Adrenal gland (tissue), 5 donors: ENCODE measurements at regions not wholly inside any gene's neighbourhood (a gene's known extent, or its start where the extent isn't known, plus 50 kb on each side); places are given as distances from the start of the nearest gene placed in this dataset.

Experiments used
- CTCF ChIP-seq, 6 experiments: fragments of 450-650 bp in 4 of 6; fragments of 200-600 bp in 2 of 6; sonication (generic) in 1 of 6; IDR thresholded peaks; 1 replicate in 5 of 6; 2 replicates in 1 of 6; pipeline versions ENCODE4 v1.5.1 to v1.8.0; 2016 to 2021; ENCODE audit warnings: antibody characterized with exemption in 6 of 6, mild to moderate bottlenecking in 2 of 6, moderate library complexity in 1 of 6
- POLR2A ChIP-seq, 2 donors: fragments of 450-650 bp; IDR thresholded peaks; one replicate each; pipeline ENCODE4 v1.6.1; 2017; ENCODE audit warnings: antibody characterized with exemption in 2 of 2, mild to moderate bottlenecking in 2 of 2, moderate library complexity in 1 of 2
- donor health status: DM: no; HTN: no; CAD: no.

- TF ChIP-seq CTCF (IDR thresholded peaks at IDR 0.05): no peak
- no peak for TF ChIP-seq POLR2A (IDR thresholded peaks at IDR 0.05)
Measured at GRCh38 chr4:132228676-132229075, 920.4 kb upstream of the PCDH10 start.
